HG02588 (cell line): ENCODE measurements at regions not wholly inside any gene's neighbourhood (a gene's known extent, or its start where the extent isn't known, plus 50 kb on each side); places are given as distances from the start of the nearest gene placed in this dataset.
"Not testable (repeated sequence)": the region's sequence is repeated elsewhere in the genome, so short reads cannot be mapped to it uniquely, and the experiment has no call there.

Source experiments
- ATAC-seq: cut with Tn5 transposase; IDR thresholded peaks from one replicate; pipeline ENCODE4 v1.9.1; 2021; ENCODE audit warnings: mild to moderate bottlenecking, moderate library complexity; ENCODE audit not compliant: unreplicated experiment

GRCh38 chrX:42342981-42343380 lies 419.6 kb upstream of the CASK start:
- not testable (repeated sequence) for ATAC-seq
